ENCODE measurements at regions not wholly inside any gene's neighbourhood (a gene's known extent, or its start where the extent isn't known, plus 50 kb on each side); places are given as distances from the start of the nearest gene placed in this dataset.
A peak's percentile ranks its signal among the peaks of the same experiment; 100 is the strongest.

DNA sequence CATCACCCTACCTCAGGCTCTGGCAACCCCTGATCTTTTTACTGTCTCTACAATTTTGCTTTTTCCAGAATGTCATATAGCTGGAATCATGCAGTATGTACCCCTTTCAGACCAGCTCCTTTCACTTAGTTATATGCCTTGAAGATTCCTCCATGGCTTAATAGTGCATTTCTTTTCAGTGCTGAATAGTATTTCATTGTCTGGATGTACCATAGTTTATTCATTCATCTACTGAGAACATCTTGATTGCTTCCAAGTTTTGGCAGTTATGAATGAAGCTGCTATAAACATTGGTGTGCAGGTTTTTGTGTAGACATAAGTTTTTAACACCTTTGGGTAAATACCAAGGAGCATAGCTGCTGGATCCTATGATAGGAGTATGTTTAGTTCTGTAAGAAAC is 50.8 kb upstream of the ANP32A start:
- DNase-seq, result no peak

DNA sequence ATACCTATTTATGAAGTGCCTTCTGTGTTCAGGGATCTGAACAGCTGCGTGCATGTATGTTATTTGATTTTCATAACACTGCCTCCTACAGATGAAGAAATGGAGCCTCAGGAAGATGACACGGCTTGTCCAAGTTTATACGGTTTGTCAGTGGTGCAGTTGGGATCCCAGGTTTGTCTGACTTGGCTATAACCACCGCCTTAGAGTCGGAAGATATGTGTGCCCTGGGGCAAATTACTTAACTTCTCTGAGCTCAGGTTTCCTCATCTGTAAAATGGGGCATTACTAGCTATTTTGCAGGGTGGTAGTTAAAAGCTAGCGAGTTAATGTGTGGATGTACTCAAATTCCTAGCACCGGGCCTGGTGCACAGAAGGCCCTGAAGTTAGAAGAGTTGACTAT is 54.1 kb upstream of the ANP32A start:
- no peak for DNase-seq

DNA sequence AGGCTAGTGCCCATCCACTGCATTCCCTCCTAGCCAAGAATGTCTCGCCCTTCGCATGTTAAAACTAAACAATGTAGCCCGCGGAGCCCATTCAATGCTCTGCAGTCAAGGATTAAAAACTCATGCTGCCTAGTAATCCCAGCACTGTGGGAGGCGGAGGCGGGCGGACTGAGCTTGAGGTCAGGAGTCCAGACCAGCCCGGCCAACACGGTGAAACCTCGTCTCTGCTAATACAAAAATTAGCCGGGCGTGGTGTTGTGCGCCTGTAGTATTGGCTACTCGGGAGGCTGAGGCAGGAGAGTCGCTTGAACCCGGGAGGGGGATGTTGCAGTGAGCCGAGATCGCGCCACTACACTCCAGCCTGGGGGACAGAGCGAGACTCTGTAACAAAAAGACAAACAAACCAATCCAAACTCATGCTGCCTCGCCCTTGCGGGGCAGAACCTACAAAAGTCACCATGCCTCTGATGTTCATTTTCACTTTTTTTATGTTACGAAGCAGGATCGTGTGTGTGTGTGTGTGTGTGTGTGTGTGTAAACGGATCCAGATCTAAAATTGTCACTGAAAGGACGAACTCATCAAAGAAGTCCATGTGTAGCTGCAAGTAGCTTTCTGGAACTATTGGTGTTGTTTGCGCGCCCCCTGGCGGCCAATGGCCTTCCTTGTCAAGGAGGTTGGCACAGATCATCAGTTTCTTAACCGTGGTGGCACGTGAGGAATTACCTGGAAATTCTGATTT is 54.8 kb upstream of the SPESP1 start:
- DNase-seq, result peak; percentile 93

- no peak for DNase-seq
Measured at GRCh38 chr15:68877626-68878025, 52.7 kb upstream of the SPESP1 start.

DNA sequence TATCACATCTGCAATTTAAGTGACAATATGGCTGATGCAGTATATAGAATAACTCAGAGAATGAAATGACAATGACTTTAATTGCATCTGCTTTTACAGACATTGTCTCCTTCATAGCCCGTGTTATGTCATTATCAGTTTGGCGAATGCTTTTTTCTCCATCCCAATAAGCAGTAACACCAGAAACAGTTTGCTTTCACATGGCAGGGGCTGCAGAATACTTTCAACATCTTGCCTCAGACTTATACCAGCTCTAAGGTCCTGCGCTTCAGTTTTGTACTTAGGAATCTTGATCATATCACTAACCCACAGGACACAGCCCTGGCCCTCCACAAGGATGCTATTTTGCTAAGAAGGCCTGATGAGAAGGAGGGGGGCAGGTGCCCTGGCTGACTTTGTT is 49.9 kb upstream of the SPESP1 start:
- no peak for DNase-seq

All from left kidney (tissue), 1 donor.